GM19240 (cell line): ENCODE measurements at regions not wholly inside any gene's neighbourhood (a gene's known extent, or its start where the extent isn't known, plus 50 kb on each side); places are given as distances from the start of the nearest gene placed in this dataset.

Experiments used
- DNase-seq: peaks from one replicate; pipeline ENCODE4 v3.0.0; 2011; ENCODE audit warnings: low spot score; ENCODE audit not compliant: insufficient read length

DNA sequence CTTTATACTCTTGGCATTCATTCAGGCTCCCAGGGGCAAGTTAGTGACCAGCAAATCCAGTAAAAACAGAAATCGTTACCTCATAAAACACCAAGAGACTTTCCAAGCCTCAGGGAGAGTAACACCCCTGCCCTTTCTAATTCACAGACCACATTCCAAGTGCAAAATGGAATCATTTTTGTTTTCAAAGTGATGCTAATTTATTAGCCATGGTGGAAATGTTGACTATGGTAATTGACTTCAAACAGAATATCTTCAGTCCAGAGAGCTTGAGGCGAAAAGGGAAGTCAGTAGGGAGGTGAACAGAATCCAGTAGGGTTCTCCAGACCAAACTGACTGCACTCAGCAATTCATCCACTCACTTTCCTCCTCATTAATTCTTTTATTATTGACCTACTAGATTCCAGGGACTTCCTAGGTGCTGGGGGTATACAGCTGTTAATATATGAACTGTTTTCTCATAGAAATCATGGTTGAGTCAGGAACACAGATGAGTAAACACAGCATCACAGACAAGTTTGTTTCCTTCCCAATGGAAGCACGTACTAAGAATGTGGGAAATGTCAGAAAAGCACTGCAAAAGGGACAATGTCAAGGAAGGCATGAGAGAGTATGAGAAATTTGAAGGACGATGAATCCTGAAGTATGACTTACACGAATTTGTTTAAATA lies 388.5 kb upstream of the C1orf87 start:
- DNase-seq, result no peak

DNA sequence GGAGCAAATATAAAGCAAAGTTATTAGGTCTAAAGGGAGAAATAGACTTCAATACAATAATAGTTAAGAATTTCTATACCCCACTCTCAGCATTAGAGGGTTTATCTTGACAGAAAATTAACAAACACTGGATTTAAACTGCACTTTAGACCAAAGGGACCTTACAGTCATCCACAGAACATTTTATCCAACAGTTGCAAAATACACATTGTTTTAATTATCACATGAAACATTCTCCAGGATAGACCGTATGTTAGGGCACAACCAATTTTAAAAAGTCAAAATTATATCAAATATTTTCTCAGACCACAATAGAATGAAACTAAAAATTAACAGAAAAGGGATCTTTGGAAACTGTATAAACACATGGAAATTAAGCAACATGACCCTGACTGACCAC lies 384.5 kb upstream of the C1orf87 start:
- DNase-seq, result no peak

DNA sequence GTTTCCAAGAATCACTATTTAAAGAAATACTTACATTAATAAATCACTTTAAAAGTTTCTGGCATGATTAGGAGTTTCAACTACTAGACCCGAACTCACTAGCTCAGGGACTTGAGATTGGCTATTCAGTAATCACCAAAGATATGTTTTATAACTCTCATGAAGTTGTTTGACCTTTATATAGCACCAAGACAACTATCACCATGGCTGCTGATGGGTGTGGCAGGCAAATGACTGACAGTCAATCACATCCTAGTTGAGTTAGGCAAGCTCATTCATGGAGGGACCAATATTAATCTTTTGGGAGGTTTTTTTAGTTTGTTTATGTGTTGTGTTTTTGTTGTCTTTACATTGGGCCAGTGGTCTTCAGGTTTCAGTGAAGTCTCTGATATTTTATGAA lies 376.3 kb upstream of the C1orf87 start:
- no peak for DNase-seq

DNA sequence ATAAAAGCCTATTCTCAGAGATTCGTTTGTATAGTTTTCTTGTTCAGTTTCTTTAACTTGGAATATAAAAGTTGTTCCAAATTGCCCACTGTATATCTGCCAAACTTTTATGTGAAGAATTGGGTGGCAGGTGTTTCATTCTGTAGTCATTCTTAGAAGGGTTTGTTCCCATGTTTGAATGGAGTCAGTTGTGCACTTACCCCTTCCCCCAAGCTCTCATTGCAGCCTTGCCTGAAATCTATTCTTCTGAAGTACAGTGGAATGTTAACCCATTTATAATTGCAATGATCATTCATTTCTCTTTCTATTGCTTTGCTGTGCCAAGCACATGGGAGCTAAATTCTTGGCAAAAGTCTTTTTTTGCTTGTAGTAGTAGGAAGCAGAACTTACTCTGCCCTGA lies 375.3 kb upstream of the C1orf87 start:
- DNase-seq, result no peak

DNA sequence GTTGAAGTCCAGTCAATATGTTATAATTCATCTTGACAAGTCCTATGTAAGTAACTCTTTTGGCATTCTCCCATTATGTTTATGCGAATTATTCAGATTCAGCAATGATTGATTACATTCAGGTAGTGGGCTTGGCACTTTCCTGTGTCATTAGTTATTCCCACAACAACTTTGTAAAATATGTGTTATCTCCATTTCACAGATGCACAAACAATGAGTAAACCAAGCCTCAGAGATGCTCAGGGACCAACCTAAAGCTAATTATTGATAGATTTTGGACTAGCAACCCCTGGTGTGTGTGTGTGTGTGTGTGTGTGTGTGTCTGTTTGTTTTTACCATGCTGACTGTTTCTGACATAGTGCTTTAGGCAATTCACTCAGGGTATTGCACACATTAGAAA lies 371.1 kb upstream of the C1orf87 start:
- no peak for DNase-seq

DNA sequence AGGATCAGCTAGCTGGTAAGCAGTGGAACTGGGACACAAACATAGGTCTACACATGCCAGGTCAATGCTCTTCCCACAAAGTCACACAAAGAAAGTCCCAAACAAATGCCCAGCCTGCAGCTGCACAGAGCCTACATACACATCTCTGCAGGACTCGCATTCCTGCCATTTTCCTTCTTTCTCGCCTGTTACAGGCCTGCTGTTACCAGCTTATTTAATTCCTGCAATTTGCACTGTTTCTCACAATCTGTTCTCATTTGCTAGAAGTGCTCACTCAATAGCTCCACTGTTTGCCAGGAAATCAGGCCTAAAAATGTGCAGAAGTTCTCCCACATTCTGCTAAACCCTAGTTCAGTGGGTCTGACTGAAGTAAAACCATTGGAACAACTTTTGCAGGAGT lies 362.6 kb upstream of the C1orf87 start:
- no peak for DNase-seq

DNA sequence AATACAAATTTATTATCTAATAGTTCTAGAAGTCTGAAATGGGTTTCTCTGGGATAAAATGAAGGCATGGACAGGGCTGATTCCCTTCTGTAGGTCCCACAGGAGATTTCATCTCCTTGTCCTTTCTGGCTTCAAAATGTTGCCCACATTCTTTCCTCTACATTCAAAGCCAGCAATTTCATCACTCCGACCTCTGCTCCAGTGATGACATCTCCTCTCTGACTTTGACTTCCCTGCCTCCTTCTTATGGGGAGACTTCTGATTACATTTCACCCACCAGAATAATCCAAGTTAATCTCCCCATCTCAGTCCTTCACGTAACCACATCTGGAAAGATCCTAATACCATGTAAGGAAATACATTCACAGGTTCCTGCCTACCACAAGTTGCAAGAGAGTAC lies 358.0 kb upstream of the C1orf87 start:
- no peak for DNase-seq

DNA sequence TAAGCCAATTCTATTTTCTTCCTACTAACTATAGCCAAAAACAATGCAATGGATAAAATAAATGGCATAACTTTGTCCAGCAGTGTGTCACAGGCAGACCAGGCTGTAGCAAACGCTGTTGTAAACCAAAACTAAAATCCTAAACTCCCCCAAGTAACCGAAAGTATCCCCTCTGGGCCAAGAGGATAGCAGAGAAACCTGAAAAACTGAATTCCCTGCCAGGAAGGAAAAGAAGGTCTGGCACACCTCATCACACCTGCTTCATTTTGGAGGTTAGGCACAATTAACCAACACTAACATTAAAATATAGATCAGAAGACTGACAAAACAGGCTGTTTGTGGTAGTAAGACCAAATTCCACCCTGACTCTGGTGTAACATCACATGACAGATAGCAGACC lies 356.8 kb upstream of the C1orf87 start:
- no peak for DNase-seq

DNA sequence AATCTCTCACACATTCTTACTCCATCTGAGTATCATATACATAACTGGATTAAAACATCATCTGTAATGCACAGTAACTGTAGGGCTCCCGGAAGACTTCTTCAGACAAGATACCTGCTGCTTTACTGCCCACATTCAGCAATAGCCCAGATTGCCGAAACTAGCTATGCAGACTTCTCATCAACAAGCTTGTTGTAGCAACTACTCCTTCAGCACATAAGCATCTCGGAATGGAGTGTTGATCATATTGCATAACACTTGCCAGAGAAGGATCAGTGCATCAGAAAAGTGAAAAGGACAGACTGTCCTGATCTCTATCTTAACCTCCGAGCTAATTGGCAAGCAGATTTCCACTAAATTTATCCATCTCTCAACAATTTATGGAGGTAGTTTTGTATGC lies 354.6 kb upstream of the C1orf87 start:
- DNase-seq, result no peak

DNA sequence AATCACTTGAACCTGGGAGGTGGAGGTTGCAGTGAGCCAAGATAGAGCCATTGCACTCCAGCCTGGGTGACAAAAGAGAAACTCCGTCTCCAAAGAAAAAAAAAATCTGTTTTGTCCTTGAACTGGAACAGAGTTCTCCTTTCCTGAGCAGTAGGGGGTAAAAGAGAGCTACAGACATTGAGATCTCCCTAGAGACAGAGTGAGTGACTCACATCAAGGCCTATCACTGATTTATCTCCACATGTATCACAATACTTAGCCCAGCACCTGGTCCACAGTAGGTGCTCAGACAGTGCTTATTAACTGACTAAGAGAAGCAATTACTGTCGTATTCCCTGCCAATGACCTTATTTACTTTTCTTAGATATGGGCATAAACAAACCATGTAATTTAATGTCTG lies 354.1 kb upstream of the C1orf87 start:
- DNase-seq, result no peak

DNA sequence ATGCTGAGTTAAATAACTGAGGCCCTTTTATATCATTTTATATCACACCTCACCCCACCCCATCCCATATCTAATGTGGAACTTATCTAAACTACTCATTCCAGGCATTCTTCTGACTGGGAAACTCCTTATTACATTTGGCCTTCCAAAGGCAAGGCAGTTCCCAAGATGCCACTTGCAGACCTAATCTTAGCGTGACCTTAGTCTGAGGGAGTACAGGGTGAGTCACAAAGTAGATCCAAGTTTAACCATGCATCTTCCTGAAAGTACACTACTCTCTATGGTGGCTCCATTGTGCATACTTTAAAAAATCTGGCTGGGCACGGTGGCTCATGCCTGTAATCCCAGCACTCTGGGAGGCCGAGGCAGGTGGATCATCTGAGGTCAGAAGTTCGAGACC lies 353.6 kb upstream of the C1orf87 start:
- DNase-seq, result no peak

DNA sequence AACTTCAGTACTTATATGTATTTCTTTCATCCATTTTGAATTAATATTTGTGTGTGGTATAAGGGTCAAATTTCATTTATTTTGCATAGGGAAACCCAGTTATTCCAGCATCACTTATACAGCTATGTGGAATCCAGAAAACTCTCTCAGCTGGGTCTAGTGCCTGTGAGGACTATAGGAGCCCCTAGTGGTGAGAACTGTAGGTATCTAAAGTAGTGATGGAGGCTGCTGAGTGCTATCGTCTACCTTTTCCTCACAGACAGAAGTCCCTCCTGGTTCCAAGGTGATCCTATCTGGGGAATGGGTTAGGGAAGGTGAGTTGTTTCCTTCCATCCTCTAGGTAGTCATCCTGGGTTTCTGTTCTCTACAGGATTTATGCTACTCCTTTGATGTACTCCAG lies 352.0 kb upstream of the C1orf87 start:
- no peak for DNase-seq

DNA sequence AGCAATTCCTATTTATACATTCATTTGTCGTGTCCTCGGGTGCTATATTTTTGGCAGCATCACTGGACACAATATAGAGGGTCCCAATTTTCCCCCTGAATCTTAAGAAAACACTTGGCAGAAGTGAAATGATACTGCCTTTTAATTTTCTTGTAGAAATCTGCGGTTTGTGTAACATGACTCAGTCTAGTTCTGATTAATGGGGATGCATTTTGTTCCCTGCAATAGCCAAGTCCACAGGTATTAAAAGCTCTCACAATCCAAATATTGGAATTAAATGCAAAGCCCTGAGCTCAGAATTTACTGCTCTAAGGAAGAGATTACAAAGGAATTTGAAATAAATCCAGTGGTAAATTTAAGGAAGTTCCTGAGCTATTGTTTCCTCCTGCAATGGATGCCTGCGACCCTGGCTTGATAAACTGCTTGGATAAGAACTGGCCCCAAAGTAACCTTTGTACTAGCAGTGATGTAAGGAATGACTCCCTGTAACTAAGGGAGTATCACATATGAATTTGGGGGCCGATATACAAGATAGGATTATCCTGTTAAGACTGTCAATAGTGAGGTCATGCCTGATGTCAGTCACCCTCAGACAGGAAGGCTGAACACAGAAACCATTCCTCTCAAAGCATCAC lies 349.7 kb upstream of the C1orf87 start:
- DNase-seq, result no peak

DNA sequence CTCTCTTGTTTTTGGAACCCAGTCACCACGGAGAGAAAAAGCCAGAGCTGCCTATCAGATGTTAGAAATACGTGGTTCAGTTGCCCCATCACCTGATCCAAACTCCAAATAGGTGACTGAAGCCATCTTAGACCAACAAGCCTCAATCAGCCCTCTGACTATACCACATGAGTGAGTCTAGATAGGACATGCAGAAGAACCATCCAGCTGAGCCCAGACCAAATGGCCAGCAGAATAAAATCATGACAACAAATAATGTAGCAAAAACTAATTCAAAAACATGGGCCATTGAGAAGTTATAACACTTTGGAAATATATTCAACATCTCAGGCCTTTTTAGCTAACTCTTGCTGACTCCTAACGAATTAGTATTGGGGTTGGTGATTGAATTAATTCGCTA lies 348.4 kb upstream of the C1orf87 start:
- DNase-seq, result no peak

DNA sequence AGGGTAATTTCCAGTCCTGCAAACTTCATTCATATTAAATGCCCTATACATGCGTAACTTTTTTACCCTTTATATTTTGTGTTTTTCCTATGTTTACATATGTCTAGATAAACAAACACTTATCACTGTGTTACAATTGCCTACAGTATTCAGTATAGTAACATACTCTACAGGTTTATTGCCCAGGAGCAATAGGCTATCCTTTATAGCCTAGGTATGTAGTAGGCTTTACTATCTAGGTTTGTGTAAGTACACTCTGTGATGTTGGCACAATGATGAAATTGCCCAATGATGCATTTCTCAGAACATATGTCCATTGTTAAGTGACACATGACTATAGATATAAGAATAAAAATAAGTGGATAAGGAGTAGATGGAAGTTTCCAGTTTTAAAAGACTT lies 345.5 kb upstream of the C1orf87 start:
- DNase-seq, result no peak

DNA sequence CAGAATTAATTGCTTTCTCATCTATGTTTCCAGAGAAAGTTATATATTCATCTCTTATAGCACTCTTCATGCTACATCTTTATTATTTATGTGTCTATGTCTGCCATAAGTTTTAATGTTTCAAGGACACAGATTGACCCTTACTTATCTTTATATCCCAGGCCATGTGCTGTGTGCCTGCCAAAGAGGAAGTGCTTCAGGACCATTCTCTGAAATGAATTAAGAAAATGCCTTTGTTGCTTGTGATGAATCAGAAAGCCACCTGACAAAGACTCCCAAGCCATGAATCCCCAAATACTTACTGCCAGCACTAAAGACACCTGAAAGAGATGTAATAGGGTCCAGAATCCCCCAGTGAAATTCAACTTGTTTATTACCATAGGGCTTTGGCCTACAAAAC lies 342.1 kb upstream of the C1orf87 start:
- DNase-seq, result no peak

DNA sequence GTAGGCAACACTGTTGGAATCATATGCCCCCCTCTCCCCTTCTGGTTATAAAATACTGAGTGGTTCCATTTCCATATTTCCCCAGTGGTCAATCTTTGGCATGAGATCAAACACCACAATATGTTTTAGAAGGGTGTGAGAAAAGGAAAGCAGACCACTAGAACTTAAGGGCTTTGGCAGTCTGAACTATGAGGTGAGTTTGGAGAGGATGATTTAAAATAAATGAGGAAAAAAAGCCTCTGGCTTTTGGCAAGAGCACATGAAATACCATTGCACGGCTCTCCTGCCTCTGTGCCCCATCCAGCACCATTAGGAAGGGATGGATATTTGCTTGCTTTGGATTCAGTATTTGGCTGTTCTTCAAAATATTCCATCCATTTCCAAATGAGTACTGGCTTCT lies 339.5 kb upstream of the C1orf87 start:
- no peak for DNase-seq

DNA sequence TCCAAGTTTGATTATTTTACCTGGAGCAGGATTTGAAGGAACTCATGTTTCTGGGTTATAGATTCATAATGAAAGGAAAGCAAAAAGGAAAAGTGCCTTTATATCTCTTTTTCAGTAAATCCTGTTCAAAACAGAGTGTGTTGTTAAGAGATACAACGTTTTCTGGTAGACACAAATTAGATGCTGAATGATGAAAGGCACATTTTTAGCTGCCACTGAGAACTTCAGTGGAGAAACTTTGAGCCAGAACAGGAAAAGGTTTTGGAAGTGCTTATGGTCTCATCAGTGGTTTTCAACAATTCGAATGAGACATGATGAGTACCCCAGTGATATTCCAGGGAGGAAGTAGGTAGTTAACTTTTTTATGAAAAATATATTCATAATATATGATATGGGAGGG lies 338.0 kb upstream of the C1orf87 start:
- no peak for DNase-seq

DNA sequence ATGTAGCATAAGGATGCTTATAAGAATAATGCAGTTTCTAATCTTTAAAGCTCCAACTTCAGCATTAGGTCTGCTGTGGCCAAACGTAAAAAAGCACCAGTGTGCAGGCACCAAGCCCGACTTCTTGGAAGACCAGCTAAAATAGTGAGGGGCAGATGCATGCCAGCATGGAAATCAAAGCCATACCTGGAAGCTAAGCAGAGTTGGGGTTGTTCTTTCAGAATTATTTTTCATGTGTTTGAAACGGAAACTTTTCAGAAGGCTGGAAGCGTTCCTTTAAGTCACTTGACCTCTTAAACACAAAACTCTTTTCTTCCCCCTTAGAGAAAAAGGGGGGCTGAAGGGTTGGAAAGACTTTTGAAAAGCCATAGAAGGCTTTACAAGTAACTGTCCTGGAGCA lies 329.2 kb upstream of the C1orf87 start:
- DNase-seq, result no peak

DNA sequence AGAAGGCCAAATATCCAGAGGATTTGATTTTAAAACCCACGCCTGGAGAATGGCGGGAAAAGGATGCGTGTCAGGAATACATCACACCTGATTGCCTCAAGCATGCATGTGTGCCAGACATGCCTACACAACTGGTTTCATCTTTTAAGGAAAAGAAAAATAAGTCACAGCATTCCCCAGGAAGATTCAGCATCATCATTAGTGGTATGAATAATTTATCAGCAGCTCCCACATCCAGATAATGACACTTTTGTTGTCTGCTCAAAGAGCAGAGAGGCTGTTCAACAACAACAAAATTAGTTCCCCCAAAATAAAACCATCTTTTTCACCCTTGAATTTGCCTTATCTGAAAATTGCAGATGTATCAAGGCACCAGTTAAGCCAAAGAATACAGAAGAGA lies 328.6 kb upstream of the C1orf87 start:
- no peak for DNase-seq

DNA sequence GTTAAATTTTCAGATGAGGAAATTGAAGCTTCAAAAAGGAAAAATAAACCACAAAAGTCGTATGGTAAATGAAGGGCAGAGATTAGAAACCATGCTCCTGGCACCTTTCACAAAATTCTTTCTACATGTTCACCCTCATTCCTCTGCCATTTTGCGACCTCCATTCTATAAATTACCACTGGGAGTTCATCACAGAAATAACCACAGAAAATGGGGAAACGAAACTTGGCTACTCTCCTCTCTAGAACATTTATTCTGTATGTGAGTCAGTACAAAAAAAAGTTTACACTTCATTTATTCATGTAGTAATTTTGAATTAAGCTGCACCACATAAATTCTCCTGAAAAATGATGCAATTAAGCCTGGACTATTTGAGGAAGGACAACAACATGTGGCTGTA lies 320.9 kb upstream of the C1orf87 start:
- DNase-seq, result no peak

DNA sequence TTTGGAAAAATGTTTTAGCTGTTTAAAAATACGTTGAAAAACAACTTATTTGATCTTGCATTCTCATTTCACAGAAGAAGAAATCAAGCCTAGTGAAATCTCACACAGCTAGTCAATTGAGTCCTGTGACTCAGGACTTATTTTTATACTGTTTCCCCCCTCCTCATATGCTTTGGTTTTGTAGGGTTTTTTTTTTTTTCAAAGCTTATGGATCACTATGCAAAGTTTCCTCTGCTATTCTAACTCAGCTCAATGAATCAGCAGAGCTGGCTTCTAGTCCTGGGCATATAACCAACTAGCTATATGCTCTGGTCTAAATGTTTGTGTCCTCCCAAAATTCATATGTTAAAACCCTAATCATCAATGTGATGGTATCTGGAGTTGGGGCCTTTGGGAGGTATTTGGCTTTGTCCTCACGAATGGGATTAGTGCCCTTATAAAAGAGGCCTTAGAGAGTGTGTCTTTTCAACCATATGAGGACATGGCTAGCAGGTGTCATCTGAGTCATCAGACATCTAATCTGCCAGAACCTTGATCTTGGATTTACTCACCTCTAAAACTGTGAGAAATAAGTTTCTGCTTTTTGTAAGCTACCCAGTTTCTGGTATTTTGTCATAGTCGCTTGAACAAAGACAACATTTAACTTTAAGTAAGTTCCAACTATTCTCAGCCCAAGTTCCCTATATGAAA lies 317.2 kb upstream of the C1orf87 start:
- DNase-seq, result no peak
